H7 (cell line): ENCODE measurements at regions not wholly inside any gene's neighbourhood (a gene's known extent, or its start where the extent isn't known, plus 50 kb on each side); places are given as distances from the start of the nearest gene placed in this dataset.
"Not testable (repeated sequence)": the region's sequence is repeated elsewhere in the genome, so short reads cannot be mapped to it uniquely, and the experiment has no call there.

Source experiments
- DNase-seq: peaks from one replicate; pipeline ENCODE4 v3.0.0; 2012
- H3K27me3 ChIP-seq: 2 replicates; pipeline ENCODE4 v1.6.0; 2011; ENCODE audit warnings: mild to moderate bottlenecking, low read length; ENCODE audit not compliant: control insufficient read depth, insufficient read depth
- H3K36me3 ChIP-seq: replicated peaks from 2 replicates; pipeline ENCODE4 v1.5.1; 2011; ENCODE audit warnings: low read length; ENCODE audit not compliant: control insufficient read depth, insufficient read depth
- H3K4me3 ChIP-seq: 2 replicates; pipeline ENCODE4 v1.5.1; 2011; ENCODE audit warnings: low read depth, mild to moderate bottlenecking, control low read depth, low read length, moderate library complexity; ENCODE audit not compliant: insufficient read depth

GRCh38 chrX:132302687-132303086, 83.4 kb upstream of the RAP2C start:
- not testable (repeated sequence) for DNase-seq, H3K27me3 ChIP-seq, H3K4me3 ChIP-seq, H3K36me3 ChIP-seq

GRCh38 chrX:132294776-132295495, 75.7 kb upstream of the RAP2C start:
- no peaks in the 10 kb centered on the region for H3K27me3 ChIP-seq
- DNase-seq: no peak
- H3K4me3 ChIP-seq: no peak overlapping the region
- no peaks in the 10 kb centered on the region for H3K36me3 ChIP-seq

GRCh38 chrX:132294192-132294591, 74.9 kb upstream of the RAP2C start:
- Histone ChIP-seq H3K27me3 (no peaks in the 10 kb centered on the region), H3K36me3 (no peaks in the 10 kb centered on the region), H3K4me3 (no peak overlapping the region)
- no peak for DNase-seq

GRCh38 chrX:132292793-132293192, 73.5 kb upstream of the RAP2C start:
- no peaks in the 10 kb centered on the region for H3K27me3 ChIP-seq
- H3K4me3 ChIP-seq: no peak overlapping the region
- no peaks in the 10 kb centered on the region for H3K36me3 ChIP-seq
- DNase-seq: peak; percentile 73

- Histone ChIP-seq H3K36me3 (no peaks in the 10 kb centered on the region), H3K27me3 (no peaks in the 10 kb centered on the region), H3K4me3 (no peak overlapping the region)
- no peak for DNase-seq
These were observed 58.8 kb upstream of the RAP2C start for GRCh38 chrX:132277953-132278614.

- H3K4me3 ChIP-seq: no peak overlapping the region
- H3K27me3 ChIP-seq: no peaks in the 10 kb centered on the region
- no peak for DNase-seq
- H3K36me3 ChIP-seq: no peaks in the 10 kb centered on the region
These were observed 53.6 kb upstream of the RAP2C start for GRCh38 chrX:132272826-132273225.

GRCh38 chrX:132271311-132271778, 52.1 kb upstream of the RAP2C start:
- no peaks in the 10 kb centered on the region for H3K36me3 ChIP-seq
- no peak for DNase-seq
- H3K27me3 ChIP-seq: no peaks in the 10 kb centered on the region
- no peak overlapping the region for H3K4me3 ChIP-seq

- no peaks in the 10 kb centered on the region for H3K36me3 ChIP-seq
- H3K4me3 ChIP-seq: no peak overlapping the region
- DNase-seq: no peak
- no peaks in the 10 kb centered on the region for H3K27me3 ChIP-seq
These were observed 51.5 kb upstream of the RAP2C start for GRCh38 chrX:132270699-132271098.

GRCh38 chrX:132270021-132270420, 50.8 kb upstream of the RAP2C start:
- Histone ChIP-seq H3K4me3 (no peak overlapping the region), H3K27me3 (no peaks in the 10 kb centered on the region), H3K36me3 (no peaks in the 10 kb centered on the region)
- DNase-seq: no peak
